Skin of body (tissue), 2 donors: ENCODE measurements at regions not wholly inside any gene's neighbourhood (a gene's known extent, or its start where the extent isn't known, plus 50 kb on each side); places are given as distances from the start of the nearest gene placed in this dataset. TPM values are rescaled to one million over a fixed set of nuclear protein-coding genes. Genes with fewer than 3 reads are reported as not detected.

Source experiments
- DNase-seq: peaks from one replicate; lab custom pipeline; 2025; lab: John Stamatoyannopoulos, UW
- small RNA-seq: library from RNA; depleted of rRNA; stranded (forward); fragments of <200 nt; gene quantifications from one replicate; pipeline ENCODE3, GENCODE V24; 2014; ENCODE audit warnings: low replicate concordance

DNA sequence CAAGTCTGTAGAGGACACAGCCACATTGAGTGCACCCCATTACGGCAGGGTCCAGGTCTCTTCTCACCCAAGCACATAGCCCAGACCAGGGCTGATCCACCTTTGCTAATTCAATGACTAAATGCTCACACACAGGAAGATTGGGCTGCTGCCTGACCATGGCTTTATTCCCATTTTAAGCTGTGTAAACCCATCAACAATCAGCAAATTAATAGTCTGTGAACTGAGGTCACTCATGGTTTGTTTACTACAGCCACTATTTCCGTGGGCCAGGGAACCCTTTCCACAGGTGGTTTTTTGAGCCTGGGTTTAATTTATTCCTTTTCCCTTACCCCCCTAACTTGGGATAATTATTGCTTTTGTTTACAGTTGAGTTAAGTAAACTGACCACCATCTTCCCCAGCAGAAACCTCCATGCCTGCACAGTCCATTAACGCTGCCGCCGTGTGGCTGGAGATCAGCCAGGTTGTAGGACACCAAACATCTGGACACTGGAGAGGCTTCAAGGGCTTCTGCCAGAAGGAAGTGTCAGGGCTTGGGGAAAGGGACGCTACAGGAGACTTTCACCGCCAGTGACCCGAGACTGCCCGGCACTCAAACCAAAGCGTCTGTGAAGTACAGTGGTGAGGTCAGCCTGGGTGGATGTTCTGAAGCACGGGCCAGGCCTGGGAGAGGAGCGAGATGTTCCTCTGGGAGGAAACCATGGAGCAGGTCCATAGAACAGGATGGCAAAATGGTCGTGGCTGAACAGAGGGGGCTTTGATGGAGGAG lies 282.9 kb downstream of the DYSF start:
- no peak for DNase-seq

Small RNAs in the stretch of these regions (small RNA-seq; reads per million reads assigned to genes)
- not detected for gene RPS20P10
